K562 (cell line): ENCODE measurements at regions not wholly inside any gene's neighbourhood (a gene's known extent, or its start where the extent isn't known, plus 50 kb on each side); places are given as distances from the start of the nearest gene placed in this dataset.

Experiments
- BDP1 ChIP-seq: IDR thresholded peaks from 3 replicates; pipeline ENCODE4 v1.6.1; 2011; ENCODE audit not compliant: insufficient read length, insufficient read depth
- BHLHE40 ChIP-seq: IDR thresholded peaks from 2 replicates; pipeline ENCODE4 v1.6.1; 2011; ENCODE audit warnings: low read length, improper control_type of control experiment
- BRCA1 ChIP-seq, 2 experiments: fragments of 450-650 bp in 1 of 2; sonication (generic) in 1 of 2; formaldehyde crosslinking in 1 of 2; IDR thresholded peaks; 2 replicates each; pipeline versions ENCODE4 v1.5.0 to v1.6.1; 2017 to 2020; ENCODE audit warnings: mild to moderate bottlenecking in 1 of 2, missing genetic modification reagents in 1 of 2
- CBX3 ChIP-seq, 2 experiments: IDR thresholded peaks; 1 replicate in 1 of 2; 2 replicates in 1 of 2; pipeline ENCODE4 v1.6.1; 2012; ENCODE audit warnings: inconsistent platforms in 2 of 2, low read length in 2 of 2, borderline replicate concordance in 1 of 2, control low read depth in 1 of 2
- CCAR2 ChIP-seq: fragments of 200-400 bp; formaldehyde crosslinking; IDR thresholded peaks from 2 replicates; pipeline ENCODE4 v1.6.1; 2017; ENCODE audit warnings: mild to moderate bottlenecking, low read depth, low read length
- CEBPZ ChIP-seq: fragments of 150-350 bp; IDR thresholded peaks from 2 replicates; pipeline ENCODE4 v1.6.1; 2014; ENCODE audit warnings: low read depth, mild to moderate bottlenecking, low read length, borderline replicate concordance
- COPS2 ChIP-seq: fragments of 450-650 bp; conservative IDR thresholded peaks from 2 replicates; pipeline ENCODE4 v1.6.1; 2016; ENCODE audit warnings: mild to moderate bottlenecking, moderate library complexity
- CREBBP ChIP-seq: IDR thresholded peaks from one replicate; pipeline ENCODE4 v1.6.1; 2012; ENCODE audit warnings: low read depth, mild to moderate bottlenecking, control low read depth, inconsistent platforms, low read length
- DDX20 ChIP-seq: fragments of 450-650 bp; IDR thresholded peaks from 2 replicates; pipeline ENCODE4 v1.6.1; 2016; ENCODE audit warnings: missing genetic modification characterization, low read depth, mild to moderate bottlenecking, missing compliant biosample characterization, moderate library complexity
- DEAF1 ChIP-seq: fragments of 450-650 bp; formaldehyde crosslinking; IDR thresholded peaks from 2 replicates; pipeline ENCODE4 v1.4.0; 2020; ENCODE audit warnings: mild to moderate bottlenecking, moderate library complexity
- ELF4 ChIP-seq: fragments of 450-650 bp; formaldehyde crosslinking; IDR thresholded peaks from 2 replicates; pipeline ENCODE4 v1.4.0; 2022; ENCODE audit warnings: missing genetic modification characterization
- FUS ChIP-seq: fragments of 200-400 bp; formaldehyde crosslinking; optimal IDR thresholded peaks from 2 replicates; pipeline ENCODE3; 2017; ENCODE audit warnings: low read depth, low read length
- GATAD2A ChIP-seq: fragments of 450-650 bp; IDR thresholded peaks from 2 replicates; pipeline ENCODE4 v1.6.1; 2017
- HEY1 ChIP-seq: fragments of 250-450 bp; sonication (Bioruptor Pico); IDR thresholded peaks from 2 replicates; pipeline ENCODE4 v1.5.0; 2020; ENCODE audit warnings: mild to moderate bottlenecking, moderate library complexity, borderline replicate concordance
- KDM5B ChIP-seq: fragments of 200-600 bp; sonication (generic); IDR thresholded peaks from 2 replicates; pipeline ENCODE4 v1.6.1; 2012; ENCODE audit warnings: low read depth, mild to moderate bottlenecking, moderate library complexity, low read length, control low read depth, inconsistent platforms; ENCODE audit not compliant: insufficient replicate concordance
- NCOA6 ChIP-seq: fragments of 450-650 bp; IDR thresholded peaks from 2 replicates; pipeline ENCODE4 v1.6.1; 2017; ENCODE audit warnings: mild to moderate bottlenecking
- PHTF2 ChIP-seq: fragments of 250-450 bp; sonication (Bioruptor Pico); IDR thresholded peaks from 2 replicates; pipeline ENCODE4 v1.5.0; 2021; ENCODE audit warnings: mild to moderate bottlenecking
- SMAD4 ChIP-seq: fragments of 250-450 bp; sonication (Bioruptor Pico); conservative IDR thresholded peaks from 2 replicates; pipeline ENCODE4 v1.8.0; 2021; ENCODE audit warnings: inconsistent platforms, mild to moderate bottlenecking, moderate library complexity
- ZBTB12 ChIP-seq: fragments of 250-450 bp; sonication (Bioruptor Pico); IDR thresholded peaks from 2 replicates; pipeline ENCODE4 v1.4.0; 2020
- ZC3H8 ChIP-seq: fragments of 450-650 bp; IDR thresholded peaks from 2 replicates; pipeline ENCODE4 v1.6.1; 2017
- ZEB2 ChIP-seq: fragments of 450-650 bp; IDR thresholded peaks from 2 replicates; pipeline ENCODE4 v1.6.1; 2016
- ZFPM2 ChIP-seq: fragments of 250-450 bp; sonication (Bioruptor Pico); IDR thresholded peaks from 2 replicates; pipeline ENCODE4 v1.5.1; 2022; ENCODE audit warnings: mild to moderate bottlenecking
- ZNF316 ChIP-seq: fragments of 450-650 bp; IDR thresholded peaks from 2 replicates; pipeline ENCODE4 v1.6.1; 2016
- ZNF586 ChIP-seq: fragments of 450-650 bp; formaldehyde crosslinking; conservative IDR thresholded peaks from 2 replicates; pipeline ENCODE4 v1.4.0; 2020; ENCODE audit warnings: mild to moderate bottlenecking, moderate library complexity
- ZNF77 ChIP-seq: fragments of 250-450 bp; sonication (Bioruptor Pico); IDR thresholded peaks from 2 replicates; pipeline ENCODE4 v1.5.0; 2020

- TF ChIP-seq BHLHE40 (no peak), ZNF77 (no peak), KDM5B (no peak), ZFPM2 (no peak), ZC3H8 (no peak), GATAD2A (no peak), CBX3 (IDR thresholded peaks at IDR 0.05; ENCODE audit: borderline replicate concordance in 1 of 2, low read length in 2 of 2) (peak in 1 of 2 experiments; percentile 49; a peak in 1 of 3 replicates), COPS2 (no peak), CCAR2 (no peak), ZEB2 (no peak), FUS (no peak), ZNF316 (no peak), ELF4 (CRISPR knock-in tag) (0 out of 2 replicates have a peak, but pooled peaks have one; percentile 29), BRCA1 (IDR thresholded peaks at IDR 0.05) (no peak), BRCA1 (CRISPR knock-in tag; IDR thresholded peaks at IDR 0.05) (no peak), NCOA6 (no peak), DEAF1 (CRISPR knock-in tag) (no peak), SMAD4 (CRISPR knock-in tag) (peak; percentile 46; the same call in 1 of the 2 replicates), BDP1 (no peak), CEBPZ (no peak), CREBBP (no peak), ZBTB12 (CRISPR knock-in tag) (no peak), PHTF2 (CRISPR knock-in tag) (no peak), HEY1 (CRISPR knock-in tag) (no peak), DDX20 (no peak), ZNF586 (CRISPR knock-in tag) (no peak)
Measured at GRCh38 chr1:67889953-67890567, 56.8 kb upstream of the GNG12 start (continued).
